Left ventricle myocardium superior (tissue), 1 donor: ENCODE measurements at regions not wholly inside any gene's neighbourhood (a gene's known extent, or its start where the extent isn't known, plus 50 kb on each side); places are given as distances from the start of the nearest gene placed in this dataset.

Experiments
- ATAC-seq: fragments of 200-7000 bp; cut with Tn5 transposase; one replicate; pipeline ENCODE4 v1.9.1; 2020; ENCODE audit warnings: mild to moderate bottlenecking, moderate library complexity
- DNase-seq: peaks from one replicate; pipeline ENCODE4 v3.0.0-alpha.2; 2020
- intact Hi-C: fragments of 100-400 bp; cut with micrococcal nuclease; formaldehyde crosslinking; loops from one replicate; pipeline ENCODE4 v1.11.0; 2022
- donor health status: DM: no; HTN: yes; CAD: no; lungs with severe emphysema.

GRCh38 chr16:86120201-86121192 lies 221.5 kb downstream of the IRF8 start:
- intact Hi-C loops = no loop called here
- ATAC-seq (no peak), DNase-seq (no peak)

- intact Hi-C loops = no loop called here
- ATAC-seq (no peak), DNase-seq (no peak)
Measured at GRCh38 chr16:86121374-86122010, 222.5 kb downstream of the IRF8 start.

GRCh38 chr16:86122681-86123342 lies 223.8 kb downstream of the IRF8 start:
- intact Hi-C loops = no loop called here
- ATAC-seq (no peak), DNase-seq (no peak)

- DNase-seq = no peak
- intact Hi-C loops = no loop called here
- no peak for ATAC-seq
Measured at GRCh38 chr16:86124321-86124720, 225.4 kb downstream of the IRF8 start.

GRCh38 chr16:86126891-86127290 lies 227.9 kb downstream of the IRF8 start:
- intact Hi-C loops = no loop called here
- DNase-seq = no peak
- ATAC-seq = no peak

GRCh38 chr16:86127366-86127765 lies 228.4 kb downstream of the IRF8 start:
- intact Hi-C loops = no loop called here
- ATAC-seq (no peak), DNase-seq (no peak)

- no peak for ATAC-seq
- no peak for DNase-seq
- intact Hi-C loops = no loop called here
Measured at GRCh38 chr16:86128246-86128645, 229.3 kb downstream of the IRF8 start.

GRCh38 chr16:86129541-86129940 lies 230.6 kb downstream of the IRF8 start:
- intact Hi-C loops = no loop called here
- no peak for ATAC-seq

GRCh38 chr16:86133377-86133776 lies 234.4 kb downstream of the IRF8 start:
- DNase-seq = no peak
- intact Hi-C loops = no loop called here
- ATAC-seq = no peak

More at GRCh38 chr16:86129541-86129940, 230.6 kb downstream of the IRF8 start:
- DNase-seq = no peak

- ATAC-seq = no peak
- DNase-seq = no peak
- intact Hi-C loops = no loop called here
Measured at GRCh38 chr16:86133847-86134375, 234.9 kb downstream of the IRF8 start.

GRCh38 chr16:86134802-86135461 lies 236.0 kb downstream of the IRF8 start:
- DNase-seq (no peak), ATAC-seq (no peak)
- intact Hi-C loops = no loop called here

- ATAC-seq = no peak
- intact Hi-C loops = no loop called here
- no peak for DNase-seq
Measured at GRCh38 chr16:86137359-86137758, 238.4 kb downstream of the IRF8 start.

- no peak for ATAC-seq
- intact Hi-C loops = no loop called here
Measured at GRCh38 chr16:86138121-86139085, 239.4 kb downstream of the IRF8 start.

GRCh38 chr16:86142801-86143236 lies 243.9 kb downstream of the IRF8 start:
- ATAC-seq (no peak), DNase-seq (no peak)
- intact Hi-C loops = no loop called here

More at GRCh38 chr16:86138121-86139085, 239.4 kb downstream of the IRF8 start:
- no peak for DNase-seq

GRCh38 chr16:86143666-86144065 lies 244.7 kb downstream of the IRF8 start:
- DNase-seq = no peak
- no peak for ATAC-seq
- intact Hi-C loops = no loop called here

GRCh38 chr16:86145669-86146068 lies 246.7 kb downstream of the IRF8 start:
- DNase-seq (no peak), ATAC-seq (no peak)
- intact Hi-C loops = no loop called here

- DNase-seq (no peak), ATAC-seq (no peak)
- intact Hi-C loops = no loop called here
Measured at GRCh38 chr16:86150641-86151238, 251.8 kb downstream of the IRF8 start.
